OCI-M2 (cell line): ENCODE measurements at regions not wholly inside any gene's neighbourhood (a gene's known extent, or its start where the extent isn't known, plus 50 kb on each side); places are given as distances from the start of the nearest gene placed in this dataset.
"Not testable (repeated sequence)": the region's sequence is repeated elsewhere in the genome, so short reads cannot be mapped to it uniquely, and the experiment has no call there.

Experiments used
- DNase-seq: peaks from one replicate; lab custom pipeline; 2025; ENCODE audit not compliant: unreplicated experiment; lab: John Stamatoyannopoulos, UW

- no peak for DNase-seq
These were observed 1073.1 kb downstream of the EPHA3 start for GRCh38 chr3:90180543-90180942.

GRCh38 chr3:90182291-90182976 is 1075.0 kb downstream of the EPHA3 start:
- not testable (repeated sequence) for DNase-seq

- DNase-seq = no peak
These were observed 1077.4 kb downstream of the EPHA3 start for GRCh38 chr3:90184861-90185260.

- DNase-seq = not testable (repeated sequence)
These were observed 1090.0 kb downstream of the EPHA3 start for GRCh38 chr3:90197383-90197782.

GRCh38 chr3:90202931-90203330 is 1095.5 kb downstream of the EPHA3 start:
- DNase-seq = not testable (repeated sequence)

- DNase-seq = not testable (repeated sequence)
These were observed 1099.1 kb downstream of the EPHA3 start for GRCh38 chr3:90206482-90206881.

GRCh38 chr3:90207353-90208097 is 1100.1 kb downstream of the EPHA3 start:
- not testable (repeated sequence) for DNase-seq

GRCh38 chr3:90221900-90222299 is 1114.5 kb downstream of the EPHA3 start:
- DNase-seq = no peak

- DNase-seq = no peak
These were observed 1134.1 kb downstream of the EPHA3 start for GRCh38 chr3:90241481-90241880.

- DNase-seq = no peak
These were observed 1145.7 kb downstream of the EPHA3 start for GRCh38 chr3:90253131-90253530.

- DNase-seq = no peak
These were observed 1154.3 kb downstream of the EPHA3 start for GRCh38 chr3:90261481-90262433.
